COR-L47 (cell line): ENCODE measurements at regions not wholly inside any gene's neighbourhood (a gene's known extent, or its start where the extent isn't known, plus 50 kb on each side); places are given as distances from the start of the nearest gene placed in this dataset.
"Not testable (repeated sequence)": the region's sequence is repeated elsewhere in the genome, so short reads cannot be mapped to it uniquely, and the experiment has no call there.

Experiments
- DNase-seq: peaks from one replicate; lab custom pipeline; 2025; lab: John Stamatoyannopoulos, UW

DNA sequence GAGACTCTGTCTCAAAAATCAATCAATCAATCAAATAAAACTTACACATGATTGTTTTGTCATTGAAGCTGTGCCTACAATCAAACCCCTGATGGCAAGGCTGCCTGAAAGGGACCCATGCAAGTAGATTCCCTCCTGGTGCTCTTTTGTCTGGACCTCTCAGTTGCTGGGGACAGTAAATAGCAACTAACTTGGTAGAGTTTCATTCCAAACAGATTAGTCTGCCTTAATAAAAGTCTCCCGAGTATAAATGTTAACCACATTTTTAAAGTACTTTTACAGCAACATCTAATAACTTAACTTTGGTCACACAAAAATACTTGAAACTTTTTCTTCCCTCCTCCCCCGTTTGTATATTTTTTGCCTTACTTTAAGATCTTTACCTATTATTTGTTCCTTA, 105.5 kb downstream of the FEM1C start:
- no peak for DNase-seq

DNA sequence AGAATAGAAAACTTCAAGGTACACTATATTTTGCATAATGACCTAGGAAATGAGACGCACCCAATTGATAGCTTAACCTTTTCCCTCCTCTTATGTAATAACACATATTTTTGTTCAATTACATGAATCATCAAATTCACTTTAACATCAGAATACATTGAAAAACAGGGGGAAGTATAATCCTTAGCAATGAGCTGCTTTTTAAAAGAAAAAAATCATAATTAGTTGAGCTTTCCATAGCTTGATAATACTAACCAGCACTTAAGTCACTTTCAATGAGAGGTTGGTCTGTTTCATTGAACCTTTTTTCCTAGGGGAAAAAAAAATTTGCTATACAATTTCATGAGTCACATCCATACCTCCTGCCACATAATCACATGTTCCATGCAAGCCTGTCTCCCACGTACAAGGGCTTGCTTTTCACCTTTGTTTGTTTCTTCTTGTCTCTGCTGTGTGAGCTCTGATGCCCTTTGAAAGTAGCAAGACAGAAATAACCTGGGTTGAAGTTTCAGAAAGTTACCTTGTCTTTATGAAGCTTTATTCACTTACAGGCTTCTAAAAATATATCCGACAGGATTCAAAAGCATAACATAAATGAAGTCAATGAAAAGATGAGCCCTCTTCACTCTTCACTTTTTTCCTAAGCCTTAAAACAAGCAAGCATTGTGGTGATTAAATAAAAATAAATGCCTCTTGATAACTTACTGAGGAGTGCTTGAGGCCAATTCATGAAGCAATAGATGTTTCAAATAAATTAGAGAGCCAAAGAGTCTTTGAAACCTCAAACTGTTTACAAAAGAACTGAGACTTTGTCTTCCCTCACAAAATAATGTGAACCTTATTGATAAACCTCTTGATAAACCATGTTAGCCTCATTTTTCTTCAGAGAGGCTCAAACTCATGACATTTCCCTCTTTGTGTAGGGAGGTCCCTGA, 108.5 kb downstream of the FEM1C start:
- no peak for DNase-seq

DNA sequence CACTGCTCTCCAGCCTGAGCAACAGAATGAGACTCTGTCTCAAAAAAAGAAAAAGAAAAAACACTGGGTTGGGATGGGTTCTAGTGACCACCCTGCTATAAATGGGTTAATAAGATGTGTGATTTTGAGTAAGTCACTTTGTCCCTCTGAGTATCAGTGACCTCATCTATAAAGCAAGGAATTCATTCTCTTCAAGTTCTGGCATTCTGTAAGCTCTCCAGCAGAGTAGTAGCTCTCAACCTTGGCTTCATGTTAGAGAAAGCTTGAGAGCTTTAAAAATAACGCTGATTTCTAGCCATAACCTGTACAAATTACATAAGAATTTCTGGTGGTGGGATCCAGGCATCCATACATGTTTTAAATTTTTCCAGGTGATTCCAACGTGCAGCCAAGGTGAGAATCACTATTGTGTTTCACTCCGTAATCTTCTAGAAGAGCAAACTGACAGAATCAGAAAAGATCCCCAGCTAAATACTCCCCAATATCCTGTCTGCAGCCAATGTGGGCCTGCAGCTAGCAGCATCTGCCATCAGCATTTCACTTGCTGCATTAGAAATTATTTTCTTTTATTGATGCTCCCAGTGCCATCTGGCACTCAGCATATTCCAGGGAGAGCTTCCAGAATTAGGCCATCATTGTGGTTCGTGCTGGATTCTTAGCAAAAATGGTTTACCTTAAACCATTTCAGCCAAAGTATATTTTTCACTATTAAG, 109.4 kb downstream of the FEM1C start:
- no peak for DNase-seq

DNA sequence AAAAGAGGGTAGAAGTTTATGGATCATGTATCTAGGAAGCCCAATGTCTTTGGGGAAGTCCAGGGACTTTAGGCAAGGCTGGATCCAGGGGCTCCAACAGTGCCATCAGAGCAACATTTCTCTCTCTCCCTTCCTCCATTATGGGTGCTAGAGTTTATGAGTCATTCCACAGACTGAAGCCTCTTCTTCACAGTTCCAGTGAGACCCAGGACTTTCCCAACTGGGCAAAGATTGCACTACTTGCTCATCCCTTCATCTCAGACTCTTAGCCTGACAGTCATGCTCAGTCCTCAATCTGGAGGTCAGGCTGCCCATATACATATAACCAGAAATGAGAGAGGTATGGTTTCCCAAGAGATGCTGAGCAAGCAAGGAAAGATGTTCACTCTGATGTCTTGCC, 110.7 kb downstream of the FEM1C start:
- no peak for DNase-seq

GRCh38 chr5:115432691-115433090, 111.9 kb downstream of the FEM1C start:
- no peak for DNase-seq

DNA sequence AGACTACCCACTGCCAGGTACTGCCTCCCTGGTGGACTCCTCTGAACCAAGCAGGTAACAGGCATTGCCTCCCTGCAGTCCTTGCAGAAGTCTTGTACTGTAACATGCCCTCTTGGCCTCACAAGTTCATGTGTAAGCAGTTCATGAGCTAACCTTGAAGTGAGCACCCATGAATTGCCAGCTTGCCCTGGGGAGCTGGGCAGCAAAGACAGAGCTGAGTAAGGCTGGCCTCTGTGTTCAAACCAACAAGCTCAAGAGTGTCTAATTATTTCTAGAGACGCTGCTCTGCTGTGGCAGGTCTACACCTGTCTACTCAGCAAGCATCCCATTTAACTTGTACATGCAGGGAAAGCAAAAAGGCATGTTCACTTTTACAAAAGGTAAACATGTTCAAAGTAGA, 113.5 kb downstream of the FEM1C start:
- DNase-seq, result no peak

GRCh38 chr5:115430374-115430773, 114.2 kb downstream of the FEM1C start:
- no peak for DNase-seq

GRCh38 chr5:115429345-115429940, 115.1 kb downstream of the FEM1C start:
- no peak for DNase-seq

- no peak for DNase-seq
These were observed 115.9 kb downstream of the FEM1C start for GRCh38 chr5:115428676-115429075.

GRCh38 chr5:115428248-115428647, 116.3 kb downstream of the FEM1C start:
- DNase-seq, result no peak

- DNase-seq, result no peak
These were observed 120.1 kb downstream of the FEM1C start for GRCh38 chr5:115424446-115424845.

GRCh38 chr5:115424030-115424429, 120.5 kb downstream of the FEM1C start:
- DNase-seq, result no peak

- DNase-seq, result no peak
These were observed 121.0 kb downstream of the FEM1C start for GRCh38 chr5:115423541-115423940.

- no peak for DNase-seq
These were observed 121.5 kb downstream of the FEM1C start for GRCh38 chr5:115423051-115423450.

DNA sequence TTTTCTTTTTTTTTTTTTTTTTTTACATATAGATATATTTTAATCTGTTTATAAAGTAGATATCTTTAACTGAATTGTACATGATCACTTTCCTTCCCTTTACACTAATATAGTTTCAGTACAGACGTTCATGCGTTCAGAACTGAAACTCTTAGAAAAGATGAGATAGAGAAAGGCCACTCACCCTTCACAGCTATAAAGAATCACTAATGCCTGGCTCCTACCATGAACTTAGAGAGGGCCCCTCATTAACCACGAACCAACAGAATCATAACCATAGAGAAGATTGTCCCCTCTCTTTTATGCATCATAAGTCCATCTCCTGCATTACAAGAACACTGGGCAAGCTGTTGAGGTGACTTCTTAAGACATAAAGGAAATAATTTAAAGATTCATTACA, 123.8 kb downstream of the FEM1C start:
- not testable (repeated sequence) for DNase-seq

GRCh38 chr5:115419846-115420585, 123.6 kb upstream of the CCDC112 start:
- DNase-seq, result no peak

DNA sequence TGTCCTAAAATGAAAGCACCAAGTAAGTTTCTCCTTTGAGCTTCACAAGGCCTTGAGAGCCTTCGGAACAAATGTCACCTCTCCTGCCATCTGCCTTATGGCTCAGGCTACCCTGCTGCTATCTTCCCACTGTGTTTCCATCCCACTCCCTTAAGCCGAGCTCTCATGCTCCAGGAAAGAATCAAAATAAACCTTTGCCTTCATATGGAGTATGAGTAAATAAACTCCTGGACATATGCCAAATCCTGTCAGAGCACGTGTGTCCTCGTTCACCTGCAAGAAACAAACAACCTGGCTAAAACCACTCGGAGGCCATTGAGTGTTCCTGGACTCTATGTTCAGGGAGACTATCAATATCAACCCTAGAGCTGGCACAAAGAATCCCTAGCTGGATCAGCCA, 122.3 kb upstream of the CCDC112 start:
- DNase-seq, result peak; percentile 88

DNA sequence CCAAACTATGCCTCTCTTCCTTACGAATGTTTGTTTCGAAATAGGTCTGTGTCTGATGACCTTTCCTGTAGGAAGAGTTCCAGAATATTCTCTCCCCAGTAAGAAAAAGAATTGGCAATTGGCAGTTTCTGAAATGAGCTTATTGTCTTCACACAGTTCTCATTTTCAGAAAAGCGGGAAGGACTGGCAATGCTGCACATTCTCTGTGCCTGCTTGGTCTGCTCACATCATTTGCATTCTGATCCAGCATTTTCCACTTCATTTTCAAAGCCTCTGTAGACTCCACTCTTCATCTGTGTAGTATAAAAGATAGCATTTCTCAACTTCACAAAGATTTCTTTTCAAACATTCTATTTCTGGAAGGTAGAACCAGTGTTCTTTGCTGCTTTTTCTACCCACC, 120.6 kb upstream of the CCDC112 start:
- no peak for DNase-seq

- no peak for DNase-seq
These were observed 118.7 kb upstream of the CCDC112 start for GRCh38 chr5:115415143-115415491.

GRCh38 chr5:115414406-115415142, 118.1 kb upstream of the CCDC112 start:
- DNase-seq, result no peak

GRCh38 chr5:115413651-115414050, 117.2 kb upstream of the CCDC112 start:
- no peak for DNase-seq

GRCh38 chr5:115409094-115409493, 112.6 kb upstream of the CCDC112 start:
- no peak for DNase-seq
